Esophagus squamous epithelium (tissue), 5 donors: ENCODE measurements at regions not wholly inside any gene's neighbourhood (a gene's known extent, or its start where the extent isn't known, plus 50 kb on each side); places are given as distances from the start of the nearest gene placed in this dataset.

Experiments
- DNase-seq: peaks from one replicate; lab custom pipeline; 2025; lab: John Stamatoyannopoulos, UW
- H3K27ac ChIP-seq, 4 donors: fragments of 200-600 bp; sonication (generic); one replicate each; pipeline ENCODE4 v1.5.1; 2016 to 2019; ENCODE audit warnings: mild to moderate bottlenecking in 1 of 4
- H3K27me3 ChIP-seq, 4 donors: fragments of 200-600 bp; sonication (generic); 1 replicate in 3 of 4; 2 replicates in 1 of 4; pipeline versions ENCODE4 v1.5.1 to v1.6.0; 2017 to 2021; ENCODE audit warnings: antibody characterized with exemption in 1 of 4
- H3K36me3 ChIP-seq, 3 donors: fragments of 200-600 bp; sonication (generic); one replicate each; pipeline ENCODE4 v1.5.1; 2016 to 2019
- H3K4me1 ChIP-seq, 3 donors: fragments of 200-600 bp; sonication (generic); one replicate each; pipeline ENCODE4 v1.5.1; 2017 to 2019
- H3K4me3 ChIP-seq, 4 donors: fragments of 200-600 bp; sonication (generic); 1 replicate in 3 of 4; 2 replicates in 1 of 4; pipeline ENCODE4 v1.5.1; 2016 to 2019; ENCODE audit warnings: mild to moderate bottlenecking in 2 of 4, moderate library complexity in 1 of 4
- H3K9me3 ChIP-seq, 3 donors: fragments of 200-600 bp; sonication (generic); one replicate each; pipeline ENCODE4 v1.5.1; 2016 to 2019
- POLR2A ChIP-seq, 4 donors: fragments of 450-650 bp; IDR thresholded peaks; one replicate each; pipeline ENCODE4 v1.6.1; 2017; ENCODE audit warnings: antibody characterized with exemption in 4 of 4, mild to moderate bottlenecking in 4 of 4, moderate library complexity in 3 of 4
- WGBS, 2 donors: methylation state at CpG; one replicate each; pipeline ENCODE4 v1.1.5; 2018; 5-methylcytosine and 5-hydroxymethylcytosine counted together
- intact Hi-C: fragments of 100-400 bp; cut with DNase I; formaldehyde crosslinking; loops from one replicate; pipeline ENCODE4 v1.15.0; 2022
- TF ChIP-seq, protein P1 (sequence below), 6 experiments: fragments of 450-650 bp in 4 of 6; fragments of 200-600 bp in 2 of 6; sonication (generic) in 2 of 6; IDR thresholded peaks; one replicate each; pipeline ENCODE4 v1.5.1; 2016 to 2019; ENCODE audit warnings: antibody characterized with exemption in 6 of 6, mild to moderate bottlenecking in 4 of 6, moderate library complexity in 4 of 6
- donor health status: DM: yes; HTN: yes; CAD: no.

DNA sequence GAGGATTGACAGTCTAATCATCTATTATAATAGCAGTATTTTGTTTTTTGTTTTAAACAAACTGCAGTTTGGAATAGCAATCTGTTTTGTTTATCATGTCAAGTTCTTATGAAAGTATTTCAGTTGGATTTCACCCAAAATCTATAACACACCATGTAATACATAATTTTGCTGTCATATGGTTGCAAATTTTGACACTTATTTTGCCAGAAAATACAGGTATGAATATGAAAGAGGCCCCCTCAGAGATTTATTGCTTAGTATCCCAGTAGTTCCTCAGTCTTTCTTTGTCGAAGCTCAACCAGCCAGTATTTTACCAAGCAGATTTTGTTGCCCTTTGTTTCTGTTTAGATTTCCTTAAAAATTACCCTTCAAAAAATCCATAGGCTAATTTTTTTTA is 317.5 kb upstream of the CXADR start:
- H3K4me3 ChIP-seq = peak overlapping the region in 1 of 4 donors; percentile 9
- WGBS, 2 donors = 52 to 69% methylated on average over 1 of the region's 1 CpG
- no peak overlapping the region for H3K27ac ChIP-seq
- no peaks in the 10 kb centered on the region for H3K27me3 ChIP-seq
- H3K9me3 ChIP-seq = peaks cover 0 to 11% (median 0%) of the 10 kb centered on the region in 3 donors
- H3K4me1 ChIP-seq = peaks cover 0 to 23% (median 4%) of the 10 kb centered on the region in 3 donors
- no peak for DNase-seq
- H3K36me3 ChIP-seq = no peaks in the 10 kb centered on the region
- TF ChIP-seq POLR2A (IDR thresholded peaks at IDR 0.05) = no peak
- TF ChIP-seq, protein P1, sequence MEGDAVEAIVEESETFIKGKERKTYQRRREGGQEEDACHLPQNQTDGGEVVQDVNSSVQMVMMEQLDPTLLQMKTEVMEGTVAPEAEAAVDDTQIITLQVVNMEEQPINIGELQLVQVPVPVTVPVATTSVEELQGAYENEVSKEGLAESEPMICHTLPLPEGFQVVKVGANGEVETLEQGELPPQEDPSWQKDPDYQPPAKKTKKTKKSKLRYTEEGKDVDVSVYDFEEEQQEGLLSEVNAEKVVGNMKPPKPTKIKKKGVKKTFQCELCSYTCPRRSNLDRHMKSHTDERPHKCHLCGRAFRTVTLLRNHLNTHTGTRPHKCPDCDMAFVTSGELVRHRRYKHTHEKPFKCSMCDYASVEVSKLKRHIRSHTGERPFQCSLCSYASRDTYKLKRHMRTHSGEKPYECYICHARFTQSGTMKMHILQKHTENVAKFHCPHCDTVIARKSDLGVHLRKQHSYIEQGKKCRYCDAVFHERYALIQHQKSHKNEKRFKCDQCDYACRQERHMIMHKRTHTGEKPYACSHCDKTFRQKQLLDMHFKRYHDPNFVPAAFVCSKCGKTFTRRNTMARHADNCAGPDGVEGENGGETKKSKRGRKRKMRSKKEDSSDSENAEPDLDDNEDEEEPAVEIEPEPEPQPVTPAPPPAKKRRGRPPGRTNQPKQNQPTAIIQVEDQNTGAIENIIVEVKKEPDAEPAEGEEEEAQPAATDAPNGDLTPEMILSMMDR (IDR thresholded peaks at IDR 0.05) = no peak
- intact Hi-C loops = no loop called here

DNA sequence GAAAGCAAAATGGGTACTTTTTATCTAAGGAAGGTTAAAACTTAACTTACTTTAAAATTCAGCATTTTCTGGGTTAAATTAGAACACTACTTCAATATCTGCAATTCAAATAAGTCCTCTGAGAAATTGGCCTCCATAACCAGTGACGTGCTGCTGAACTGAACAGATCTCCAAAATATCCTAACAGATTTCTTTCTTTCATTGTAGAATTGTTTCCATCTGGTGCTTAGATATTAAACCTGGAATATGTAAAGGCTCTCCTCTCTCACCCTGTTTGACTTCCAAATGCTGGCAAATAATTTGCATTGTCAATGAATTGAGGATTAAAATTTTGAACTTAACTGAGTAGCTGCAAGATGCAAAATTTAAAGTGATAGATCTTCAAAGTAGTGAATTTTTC is 316.9 kb upstream of the CXADR start:
- 32 to 54% methylated on average over 1 of the region's 1 CpG for WGBS, 2 donors
- no peaks in the 10 kb centered on the region for H3K27me3 ChIP-seq
- intact Hi-C loops = no loop called here
- DNase-seq = no peak
- H3K27ac ChIP-seq = no peak overlapping the region
- peaks cover 0 to 23% (median 4%) of the 10 kb centered on the region in 3 donors for H3K4me1 ChIP-seq
- TF ChIP-seq, protein P1 (IDR thresholded peaks at IDR 0.05) = no peak
- no peak for TF ChIP-seq POLR2A (IDR thresholded peaks at IDR 0.05)
- H3K36me3 ChIP-seq = no peaks in the 10 kb centered on the region
- H3K9me3 ChIP-seq = peaks cover 0 to 10% (median 0%) of the 10 kb centered on the region in 3 donors
- no peak overlapping the region for H3K4me3 ChIP-seq

DNA sequence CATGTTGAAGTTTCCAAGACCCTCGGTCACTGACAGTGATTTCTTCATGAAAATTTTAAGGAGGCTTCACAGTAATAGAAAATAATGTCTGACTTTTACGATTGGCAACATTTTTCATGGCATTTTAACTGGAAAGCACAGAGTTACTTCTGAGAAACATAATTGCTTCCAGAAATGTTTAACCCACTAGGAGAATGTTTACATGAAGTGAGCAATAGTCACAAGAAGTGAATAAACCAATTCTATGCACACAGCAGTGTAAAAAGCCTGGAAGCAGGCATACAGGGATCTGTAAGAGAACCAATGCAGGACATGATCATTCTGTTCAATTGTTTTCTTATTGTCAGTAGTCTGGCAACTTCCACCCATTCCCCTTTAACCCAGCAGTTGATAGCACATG is 316.2 kb upstream of the CXADR start:
- TF ChIP-seq, protein P1 (IDR thresholded peaks at IDR 0.05) = no peak
- no peak for TF ChIP-seq POLR2A (IDR thresholded peaks at IDR 0.05)
- no peak overlapping the region for H3K4me3 ChIP-seq
- peaks cover 0 to 22% (median 4%) of the 10 kb centered on the region in 3 donors for H3K4me1 ChIP-seq
- no peaks in the 10 kb centered on the region for H3K27me3 ChIP-seq
- 43 to 50% methylated on average over 2 of the region's 2 CpGs for WGBS, 2 donors
- no peak for DNase-seq
- peaks cover 0 to 3% (median 0%) of the 10 kb centered on the region in 3 donors for H3K9me3 ChIP-seq
- peak overlapping the region in 1 of 4 donors; percentile 69 for H3K27ac ChIP-seq
- no peaks in the 10 kb centered on the region for H3K36me3 ChIP-seq
- intact Hi-C loops = no loop called here

DNA sequence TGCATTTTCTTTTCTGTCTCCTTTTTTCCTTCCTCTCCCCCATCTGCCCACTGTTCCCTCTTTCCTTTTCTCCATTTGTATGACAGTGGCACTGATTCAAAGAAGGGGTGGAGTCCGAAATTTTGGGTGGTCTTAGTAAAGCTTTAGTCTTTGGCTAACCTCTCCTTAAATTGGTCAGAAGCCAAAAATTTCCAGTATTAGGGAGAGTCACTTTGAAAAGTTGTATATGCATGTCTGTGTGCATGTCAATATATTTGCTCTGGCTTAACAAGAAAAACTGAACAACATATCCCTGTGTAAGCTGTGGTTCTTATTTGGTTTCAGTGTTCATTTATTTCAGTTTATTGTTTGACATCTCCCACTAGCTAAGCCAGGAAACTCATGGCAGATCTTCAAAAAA is 314.8 kb upstream of the CXADR start:
- intact Hi-C loops = no loop called here
- no peak for DNase-seq
- 18 to 28% methylated on average over 1 of the region's 1 CpG for WGBS, 2 donors

DNA sequence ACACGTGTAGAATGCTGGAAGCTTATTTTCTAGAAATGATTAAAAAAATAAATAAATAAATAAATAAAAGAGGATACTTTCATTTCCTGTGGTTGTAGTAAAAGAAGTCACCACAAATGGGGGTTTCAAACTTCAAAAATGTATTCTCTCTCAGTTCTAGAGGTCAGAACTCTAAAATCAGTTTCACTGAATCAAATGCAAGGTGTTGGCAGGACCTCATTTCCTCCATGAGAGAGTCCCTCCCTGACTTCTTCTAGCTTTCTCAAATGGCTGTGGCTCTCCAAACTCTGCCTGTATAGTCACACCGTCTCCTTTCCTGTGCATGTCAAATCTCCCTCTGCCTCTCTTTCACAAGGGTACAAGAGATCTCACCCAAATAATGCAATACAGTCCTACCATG is 312.6 kb upstream of the CXADR start:
- Histone ChIP-seq H3K4me1 (peaks cover 0 to 17% (median 4%) of the 10 kb centered on the region in 3 donors), H3K36me3 (no peaks in the 10 kb centered on the region), H3K27ac (no peak overlapping the region), H3K4me3 (no peak overlapping the region), H3K9me3 (no peaks in the 10 kb centered on the region), H3K27me3 (no peaks in the 10 kb centered on the region)
- WGBS, 2 donors = 86 to 90% methylated on average over 2 of the region's 2 CpGs
- no peak for TF ChIP-seq POLR2A (IDR thresholded peaks at IDR 0.05)
- intact Hi-C loops = no loop called here
- DNase-seq = no peak

More for the DNA sequence above, 314.8 kb upstream of the CXADR start:
- TF ChIP-seq, protein P1 (IDR thresholded peaks at IDR 0.05) = no peak
- no peak for TF ChIP-seq POLR2A (IDR thresholded peaks at IDR 0.05)
- Histone ChIP-seq H3K27me3 (no peaks in the 10 kb centered on the region), H3K4me3 (no peak overlapping the region), H3K36me3 (no peaks in the 10 kb centered on the region), H3K9me3 (no peaks in the 10 kb centered on the region), H3K27ac (peak overlapping the region in 1 of 4 donors; percentile 69), H3K4me1 (peaks cover 0 to 17% (median 4%) of the 10 kb centered on the region in 3 donors)
